Heart left ventricle (tissue), 16 donors: ENCODE measurements at regions not wholly inside any gene's neighbourhood (a gene's known extent, or its start where the extent isn't known, plus 50 kb on each side); places are given as distances from the start of the nearest gene placed in this dataset.
A peak's percentile ranks its signal among the peaks of the same experiment; 100 is the strongest.

ENCODE experiments used
- ATAC-seq, 4 donors: fragments of 200-7000 bp; cut with Tn5 transposase; one replicate each; pipeline ENCODE4 v1.9.1; 2020 to 2022; ENCODE audit warnings: moderate library complexity in 4 of 4, mild to moderate bottlenecking in 3 of 4, moderate number of reproducible peaks in 1 of 4
- DNase-seq, 5 donors: peaks; one replicate each; pipeline ENCODE4 v3.0.0-alpha.2; 2020
- H3K27ac ChIP-seq, 12 donors: fragments of 200-600 bp; sonication (generic) in 4 of 12; one replicate each; pipeline versions ENCODE4 v1.5.0 to v1.8.0; 2016 to 2022; ENCODE audit warnings: mild to moderate bottlenecking in 2 of 12
- H3K27me3 ChIP-seq, 9 donors: fragments of 200-600 bp; sonication (generic) in 2 of 9; one replicate each; pipeline versions ENCODE4 v1.5.1 to v1.8.0; 2016 to 2022; ENCODE audit warnings: mild to moderate bottlenecking in 3 of 9
- H3K36me3 ChIP-seq, 9 donors: fragments of 200-600 bp; sonication (generic) in 2 of 9; one replicate each; pipeline versions ENCODE4 v1.5.0 to v1.8.0; 2018 to 2022; ENCODE audit warnings: mild to moderate bottlenecking in 2 of 9
- H3K4me1 ChIP-seq, 12 donors: fragments of 200-600 bp; sonication (generic) in 4 of 12; one replicate each; pipeline versions ENCODE4 v1.5.0 to v1.8.0; 2016 to 2022; ENCODE audit warnings: mild to moderate bottlenecking in 3 of 12
- H3K4me3 ChIP-seq, 12 donors: fragments of 200-600 bp; sonication (generic) in 4 of 12; one replicate each; pipeline versions ENCODE4 v1.5.0 to v1.8.0; 2017 to 2022; ENCODE audit warnings: mild to moderate bottlenecking in 9 of 12, moderate library complexity in 4 of 12
- H3K9me3 ChIP-seq, 12 donors: fragments of 200-600 bp; sonication (generic) in 4 of 12; one replicate each; pipeline versions ENCODE4 v1.5.0 to v1.8.0; 2016 to 2022; ENCODE audit warnings: mild to moderate bottlenecking in 1 of 12
- POLR2A ChIP-seq, 2 donors: fragments of 450-650 bp; IDR thresholded peaks; one replicate each; pipeline ENCODE4 v1.6.1; 2017; ENCODE audit warnings: antibody characterized with exemption in 2 of 2, mild to moderate bottlenecking in 2 of 2, moderate library complexity in 2 of 2
- WGBS, 4 donors: extraction: QIAGEN DNeasy Blood & Tissue Kit in 2 of 4; methylation state at CpG; one replicate each; pipeline versions ENCODE4 v1.1.5 to v1.1.7; 2013 to 2018; 5-methylcytosine and 5-hydroxymethylcytosine counted together
- intact Hi-C, 10 donors: fragments of 100-400 bp; cut with DNase I; formaldehyde crosslinking; loops; one replicate each; pipeline versions ENCODE4 v1.11.1 to v1.14.2; 2022
- TF ChIP-seq, protein P1 (sequence below), 12 donors: fragments of 200-600 bp; sonication (generic) in 4 of 12; IDR thresholded peaks; one replicate each; pipeline versions ENCODE4 v1.5.0 to v1.8.0; 2018 to 2022; ENCODE audit warnings: antibody characterized with exemption in 12 of 12, mild to moderate bottlenecking in 5 of 12
- donor health status: ischemic (EF 13 %, LVEDD 7.1; RV severe dilation, severe dysfunction).
- donor health status: healthy with polysubstance abuse.
- donor health status: DM: no; HTN: yes; CAD: no.
- donor health status: DM: no; HTN: no; CAD: no.
- donor health status: ischemic (EF 25% LVEDD 6.9; RV normal size, moderate dysfunction).
- donor health status: ischemic (EF 25% LVEDD 5.7; RV mildly dilated, moderate dysfunction).
- donor health status: healthy.
- donor health status: DM: yes; HTN: yes; CAD: no.
- donor health status: ischemic (EF 35%, LVEDD 5.7; RV mildly dilated, moderate dysfunction).
- donor health status: nonischemic (EF 11% LVEDD 7.7; RV severe dilation, severe dysfunction).
- donor health status: DM: yes; HTN: yes; CAD: no.
- donor health status: PGD.
- donor health status: ischemic (EF 29% LVEDD 5.4; RV normal size, mild dysfunction).
- donor health status: nonischemic (EF 23%, LVEDD 6.1; RV moderate dilation, normal function).

DNA sequence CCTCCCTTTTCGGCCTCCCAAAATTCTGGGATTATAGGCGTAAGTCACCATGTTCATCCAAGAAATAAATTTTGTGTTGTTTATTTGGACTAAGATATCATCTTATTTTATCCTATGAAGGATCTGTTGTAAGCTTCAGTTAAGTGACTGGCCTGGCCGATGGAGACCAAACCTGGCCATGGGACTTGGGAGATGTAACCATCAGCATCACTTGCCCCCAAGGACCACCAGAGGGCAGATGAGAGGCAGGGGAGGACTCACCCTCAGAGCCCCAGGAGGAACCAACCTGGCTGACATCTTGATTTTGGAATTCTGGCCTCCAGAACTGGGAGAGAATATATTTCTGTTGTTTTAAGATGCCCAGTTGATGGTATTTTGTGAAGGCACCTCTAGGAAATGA is 266.7 kb downstream of the CDH26 start:
- H3K4me3 ChIP-seq = no peak overlapping the region
- no peak for ATAC-seq
- peaks cover 0 to 5% (median 0%) of the 10 kb centered on the region in 12 donors for H3K9me3 ChIP-seq
- H3K4me1 ChIP-seq = no peaks in the 10 kb centered on the region
- WGBS, 4 donors = 84 to 93% (median 93%) methylated on average over 3 of the region's 3 CpGs
- H3K27me3 ChIP-seq = peaks cover 0 to 17% (median 0%) of the 10 kb centered on the region in 9 donors
- no peak for DNase-seq
- H3K27ac ChIP-seq = no peak overlapping the region
- H3K36me3 ChIP-seq = no peaks in the 10 kb centered on the region
- intact Hi-C loops = loop anchor here in 1 of 10 donors (5.0 kb wide), 1 partner anchor 52 kb away; no protein-coding TSS in a partner anchor
- TF ChIP-seq POLR2A (IDR thresholded peaks at IDR 0.05) = no peak
- TF ChIP-seq, protein P1, sequence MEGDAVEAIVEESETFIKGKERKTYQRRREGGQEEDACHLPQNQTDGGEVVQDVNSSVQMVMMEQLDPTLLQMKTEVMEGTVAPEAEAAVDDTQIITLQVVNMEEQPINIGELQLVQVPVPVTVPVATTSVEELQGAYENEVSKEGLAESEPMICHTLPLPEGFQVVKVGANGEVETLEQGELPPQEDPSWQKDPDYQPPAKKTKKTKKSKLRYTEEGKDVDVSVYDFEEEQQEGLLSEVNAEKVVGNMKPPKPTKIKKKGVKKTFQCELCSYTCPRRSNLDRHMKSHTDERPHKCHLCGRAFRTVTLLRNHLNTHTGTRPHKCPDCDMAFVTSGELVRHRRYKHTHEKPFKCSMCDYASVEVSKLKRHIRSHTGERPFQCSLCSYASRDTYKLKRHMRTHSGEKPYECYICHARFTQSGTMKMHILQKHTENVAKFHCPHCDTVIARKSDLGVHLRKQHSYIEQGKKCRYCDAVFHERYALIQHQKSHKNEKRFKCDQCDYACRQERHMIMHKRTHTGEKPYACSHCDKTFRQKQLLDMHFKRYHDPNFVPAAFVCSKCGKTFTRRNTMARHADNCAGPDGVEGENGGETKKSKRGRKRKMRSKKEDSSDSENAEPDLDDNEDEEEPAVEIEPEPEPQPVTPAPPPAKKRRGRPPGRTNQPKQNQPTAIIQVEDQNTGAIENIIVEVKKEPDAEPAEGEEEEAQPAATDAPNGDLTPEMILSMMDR (IDR thresholded peaks at IDR 0.05) = peak in 3 of 12 donors; percentile 17 to 21 (median 18)

GRCh38 chr20:60228255-60228654 is 270.0 kb downstream of the CDH26 start:
- Histone ChIP-seq H3K9me3 (peaks cover 0 to 9% (median 0%) of the 10 kb centered on the region in 12 donors), H3K27ac (peak overlapping the region in 1 of 12 donors; percentile 22), H3K4me3 (no peak overlapping the region), H3K27me3 (peaks cover 0 to 2% (median 0%) of the 10 kb centered on the region in 9 donors), H3K4me1 (no peaks in the 10 kb centered on the region), H3K36me3 (no peaks in the 10 kb centered on the region)
- ATAC-seq (peak in 1 of 4 donors; percentile 71), DNase-seq (no peak)
- TF ChIP-seq POLR2A (IDR thresholded peaks at IDR 0.05) = no peak
- TF ChIP-seq, protein P1 (IDR thresholded peaks at IDR 0.05) = no peak
- intact Hi-C loops = loop anchor here in 1 of 10 donors (5.0 kb wide), 1 partner anchor 49 kb away; no protein-coding TSS in a partner anchor
- 54 to 67% (median 60%) methylated on average over 3 of the region's 3 CpGs for WGBS, 4 donors

DNA sequence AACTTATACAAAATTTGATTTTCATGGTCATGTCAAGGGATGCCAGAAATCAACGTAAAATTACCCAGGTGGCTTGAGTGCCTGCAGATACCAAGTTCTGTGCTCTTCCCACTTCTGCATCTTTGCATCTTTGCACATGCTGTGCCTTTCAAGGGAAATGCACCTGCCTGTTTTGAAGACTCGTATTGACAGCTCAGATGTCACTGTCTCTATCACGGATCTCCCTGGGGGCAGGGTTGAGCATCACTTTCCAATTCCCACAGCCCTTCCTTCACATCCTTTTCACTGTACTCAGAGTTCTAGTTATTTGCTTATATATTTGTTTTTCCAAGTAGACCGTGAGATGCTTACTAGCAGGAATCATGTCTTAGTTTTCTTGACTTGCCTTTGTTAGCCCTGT is 274.2 kb downstream of the CDH26 start:
- Histone ChIP-seq H3K27me3 (peaks cover 0 to 7% (median 0%) of the 10 kb centered on the region in 9 donors), H3K27ac (no peak overlapping the region), H3K36me3 (no peaks in the 10 kb centered on the region), H3K4me3 (no peak overlapping the region), H3K4me1 (no peaks in the 10 kb centered on the region), H3K9me3 (peaks cover 0 to 9% (median 0%) of the 10 kb centered on the region in 12 donors)
- 81 to 86% (median 84%) methylated on average over 4 of the region's 4 CpGs for WGBS, 4 donors
- DNase-seq = no peak
- TF ChIP-seq, protein P1 (IDR thresholded peaks at IDR 0.05) = no peak
- TF ChIP-seq POLR2A (IDR thresholded peaks at IDR 0.05) = no peak
- intact Hi-C loops = no loop called here
- ATAC-seq = no peak

DNA sequence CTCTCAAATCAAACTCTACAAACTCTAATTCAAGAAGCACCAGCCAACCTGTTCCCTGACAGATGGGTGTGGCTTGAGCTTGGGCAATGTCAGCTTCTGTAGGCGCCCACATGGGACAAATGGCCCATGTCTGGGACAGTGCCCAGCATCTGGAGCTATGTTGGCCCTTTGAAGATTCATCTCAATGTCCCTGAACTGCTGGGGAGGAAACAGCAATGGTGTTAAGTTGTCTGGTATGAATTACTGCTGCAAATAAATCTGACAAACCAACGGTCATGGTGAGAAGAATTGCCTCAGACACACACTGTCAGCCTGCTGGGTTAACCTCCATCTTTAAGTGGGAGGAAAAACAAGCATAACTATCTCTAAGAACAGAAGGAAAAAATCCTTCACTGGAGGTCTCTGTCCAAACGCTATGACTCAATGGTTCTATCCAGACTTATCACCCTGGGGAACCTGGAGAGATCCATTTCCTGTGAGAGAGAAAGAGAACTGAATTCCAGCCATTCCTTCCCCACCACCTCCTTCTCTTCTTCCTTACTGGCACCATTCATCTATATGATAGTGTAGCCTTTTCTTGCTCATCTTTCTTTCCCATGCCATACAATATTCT is 274.9 kb downstream of the CDH26 start:
- intact Hi-C loops = no loop called here
- H3K4me3 ChIP-seq = no peak overlapping the region
- ATAC-seq = no peak
- no peak for TF ChIP-seq POLR2A (IDR thresholded peaks at IDR 0.05)
- TF ChIP-seq, protein P1 (IDR thresholded peaks at IDR 0.05) = no peak
- no peak for DNase-seq
- peaks cover 0 to 7% (median 0%) of the 10 kb centered on the region in 9 donors for H3K27me3 ChIP-seq
- H3K9me3 ChIP-seq = peaks cover 0 to 9% (median 0%) of the 10 kb centered on the region in 12 donors
- no peaks in the 10 kb centered on the region for H3K36me3 ChIP-seq
- no peaks in the 10 kb centered on the region for H3K4me1 ChIP-seq
- H3K27ac ChIP-seq = no peak overlapping the region
- 59 to 65% (median 61%) methylated on average over 3 of the region's 3 CpGs for WGBS, 4 donors
